Panc1 (cell line): ENCODE measurements at regions not wholly inside any gene's neighbourhood (a gene's known extent, or its start where the extent isn't known, plus 50 kb on each side); places are given as distances from the start of the nearest gene placed in this dataset.

Source experiments
- CTCF ChIP-seq: fragments of 450-650 bp; IDR thresholded peaks from 2 replicates; pipeline ENCODE4 v1.5.1; 2017; ENCODE audit warnings: mild to moderate bottlenecking
- POLR2AphosphoS5 ChIP-seq: IDR thresholded peaks from 2 replicates; pipeline ENCODE4 v1.6.1; 2012; ENCODE audit warnings: mild to moderate bottlenecking, low read depth, low read length, moderate library complexity
- REST ChIP-seq, 2 experiments: IDR thresholded peaks; 2 replicates each; pipeline ENCODE4 v1.6.1; 2011 to 2012; ENCODE audit warnings: low read depth in 2 of 2, control low read depth in 1 of 2, low read length in 1 of 2, mild to moderate bottlenecking in 1 of 2, moderate library complexity in 1 of 2; ENCODE audit not compliant: insufficient read depth in 1 of 2

- TF ChIP-seq REST (IDR thresholded peaks at IDR 0.05; ENCODE audit: insufficient read depth in 1 of 2, low read depth in 2 of 2, low read length in 1 of 2) (no peak), CTCF (no peak), POLR2AphosphoS5 (no peak)
Observed at GRCh38 chr20:41895241-41896032, 277.3 kb upstream of the CHD6 start.
